GM12878 (cell line): ENCODE measurements at regions not wholly inside any gene's neighbourhood (a gene's known extent, or its start where the extent isn't known, plus 50 kb on each side); places are given as distances from the start of the nearest gene placed in this dataset.

ENCODE experiments used
- ATAC-seq: fragments of 200-7000 bp; cut with Tn5 transposase; 3 replicates; pipeline ENCODE4 v1.9.1; 2020; ENCODE audit warnings: mild to moderate bottlenecking, moderate library complexity
- BruUV-seq: library from RNA; stranded (reverse); fragments of 400-500 nt; replicated peaks from 2 replicates; lab custom pipeline; 2021; lab: Mats Ljungman, UMichigan
- CTCF ChIA-PET: fragments of 300-600 bp; sonication (Branson Sonifier 250); formaldehyde crosslinking; extraction: SDS; loops from one replicate; lab custom pipeline; 2021; ENCODE audit warnings: inconsistent platforms; lab: Yijun Ruan, JAX
- POLR2A ChIA-PET: fragments of 350-600 bp; formaldehyde crosslinking; extraction: SDS; loops from one replicate; lab custom pipeline; 2021; ENCODE audit warnings: inconsistent platforms; lab: Charles Lee
- RAD21 ChIA-PET: fragments of 300-600 bp; sonication (Branson Sonifier 250); formaldehyde crosslinking; loops from one replicate; lab custom pipeline; 2023; ENCODE audit warnings: antibody characterized with exemption; ENCODE audit not compliant: unreplicated experiment; lab: Charles Lee
- SMC1A ChIA-PET: fragments of 300-600 bp; sonication (Branson Sonifier 250); formaldehyde crosslinking; loops from one replicate; lab custom pipeline; 2023; ENCODE audit not compliant: unreplicated experiment, uncharacterized antibody; lab: Charles Lee
- DNase-seq: peaks from one replicate; pipeline ENCODE4 v3.0.0-alpha.2; 2011; ENCODE audit warnings: low read depth, low spot score
- FAIRE-seq: peaks from 3 replicates; lab custom pipeline; 2011; peaks lifted over from hg19 to GRCh38; lab: Jason Lieb, UNC
- H2AFZ ChIP-seq: 2 replicates; pipeline ENCODE4 v1.6.0; 2011; ENCODE audit warnings: low read depth, low read length, control low read depth; ENCODE audit not compliant: control insufficient read depth
- H3K27ac ChIP-seq: 2 replicates; pipeline ENCODE4 v1.5.1; 2011; ENCODE audit warnings: control low read depth; ENCODE audit not compliant: control insufficient read depth, insufficient read depth
- H3K27me3 ChIP-seq, 2 experiments: replicated peaks in 1 of 2; 2 replicates each; pipeline versions ENCODE4 v1.6.0 to v1.6.1; 2011; ENCODE audit warnings: low read length in 1 of 2; ENCODE audit not compliant: control insufficient read depth in 2 of 2, insufficient read depth in 2 of 2
- H3K36me3 ChIP-seq, 2 experiments: 2 replicates each; pipeline ENCODE4 v1.5.1; 2011; ENCODE audit warnings: low read length in 1 of 2; ENCODE audit not compliant: control insufficient read depth in 2 of 2, insufficient read depth in 2 of 2
- H3K4me1 ChIP-seq: 2 replicates; pipeline ENCODE4 v1.6.1; 2011; ENCODE audit warnings: mild to moderate bottlenecking, low read length, moderate library complexity, mixed read lengths; ENCODE audit not compliant: control insufficient read depth, insufficient read depth
- H3K4me2 ChIP-seq: 2 replicates; pipeline ENCODE4 v1.6.0; 2011; ENCODE audit warnings: control low read depth; ENCODE audit not compliant: control insufficient read depth, insufficient read depth
- H3K4me3 ChIP-seq: fragments of 200-600 bp; sonication (generic); 2 replicates; pipeline ENCODE4 v1.5.1; 2016
- H3K79me2 ChIP-seq: 2 replicates; pipeline ENCODE4 v1.6.0; 2011; ENCODE audit warnings: low read length; ENCODE audit not compliant: control insufficient read depth, insufficient read depth
- H3K9ac ChIP-seq: 2 replicates; pipeline ENCODE4 v1.8.0; 2011; ENCODE audit warnings: low read length, control low read depth, mixed read lengths; ENCODE audit not compliant: control insufficient read depth, insufficient read depth
- H3K9me3 ChIP-seq: replicated peaks from 3 replicates; pipeline ENCODE4 v1.5.1; 2011; ENCODE audit warnings: mild to moderate bottlenecking, low read length; ENCODE audit not compliant: control insufficient read depth, insufficient read depth
- H4K20me1 ChIP-seq: 2 replicates; pipeline ENCODE4 v1.6.0; 2011; ENCODE audit not compliant: control insufficient read depth, insufficient read depth
- NFYB ChIP-seq: IDR thresholded peaks from 2 replicates; pipeline ENCODE4 v1.6.1; 2011; ENCODE audit warnings: low read depth, mild to moderate bottlenecking, low read length, improper control_type of control experiment, moderate library complexity; ENCODE audit not compliant: insufficient read depth
- TCF7 ChIP-seq: IDR thresholded peaks from 2 replicates; pipeline ENCODE4 v1.6.1; 2014; ENCODE audit warnings: antibody characterized with exemption, borderline replicate concordance
- WGBS: methylation state at CpG from one replicate; pipeline ENCODE4 v1.1.6; 2016; ENCODE audit warnings: low lambda C conversion rate; ENCODE audit not compliant: insufficient replicate concordance, insufficient coverage; ENCODE audit errors: missing lambda C conversion rate; 5-methylcytosine and 5-hydroxymethylcytosine counted together
- in situ Hi-C: fragments of 300-500 bp; cut with MboI; formaldehyde crosslinking; loops from 9 replicates; pipeline ENCODE4 v1.14.3; 2018; ENCODE audit warnings: mixed read lengths
- intact Hi-C: fragments of 100-400 bp; cut with micrococcal nuclease; formaldehyde crosslinking; loops from one replicate; pipeline ENCODE4 v1.14.2; 2022; ENCODE audit not compliant: unreplicated experiment
- TF ChIP-seq, protein P1 (sequence below), 3 experiments: IDR thresholded peaks in 2 of 3; conservative IDR thresholded peaks in 1 of 3; 2 replicates each; pipeline ENCODE4 v1.5.1; 2011; ENCODE audit warnings: low read depth in 3 of 3, low read length in 3 of 3, mild to moderate bottlenecking in 3 of 3, control low read depth in 2 of 3, moderate library complexity in 2 of 3, inconsistent platforms in 1 of 3, mixed read lengths in 1 of 3; ENCODE audit not compliant: control insufficient read depth in 2 of 3, insufficient read depth in 1 of 3; ENCODE audit errors: extremely low read depth in 1 of 3
- TF ChIP-seq, protein P2 (sequence below): fragments of 450-650 bp; formaldehyde crosslinking; IDR thresholded peaks from 2 replicates; pipeline ENCODE4 v1.4.0; 2020; ENCODE audit warnings: mild to moderate bottlenecking, moderate library complexity
- TF ChIP-seq, protein P3 (sequence below): IDR thresholded peaks from 2 replicates; pipeline ENCODE4 v1.6.1; 2012; ENCODE audit warnings: improper control_type of control experiment, low read depth, low read length; ENCODE audit not compliant: insufficient replicate concordance

DNA sequence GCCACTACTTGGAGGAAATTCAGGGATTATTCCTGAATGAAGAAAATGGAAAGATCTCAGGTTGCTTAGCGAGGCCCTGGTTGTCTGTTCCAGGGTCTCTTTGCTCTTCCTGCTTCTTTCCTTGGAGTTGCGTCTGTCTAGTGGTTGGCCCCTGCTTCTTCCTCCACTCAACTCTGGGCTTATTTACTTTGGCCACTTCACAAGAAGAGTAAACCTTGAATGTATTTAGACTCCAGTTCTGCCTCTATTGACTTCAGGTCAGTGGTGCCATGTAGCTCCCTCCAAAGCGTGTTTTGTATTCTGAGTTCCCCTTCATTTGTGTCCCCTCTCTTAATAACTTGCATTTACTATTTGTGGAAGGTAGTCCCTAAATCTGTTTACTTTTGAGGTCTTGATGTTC lies 456.5 kb downstream of the UTRN start:
- Histone ChIP-seq H3K9ac (no peak overlapping the region), H3K27me3 (no peaks in the 10 kb centered on the region), H3K4me1 (no peaks in the 10 kb centered on the region), H3K4me3 (no peak overlapping the region), H4K20me1 (no peaks in the 10 kb centered on the region), H3K9me3 (no peaks in the 10 kb centered on the region), H3K27ac (no peak overlapping the region), H3K36me3 (no peaks in the 10 kb centered on the region), H2AFZ (no peak overlapping the region), H3K79me2 (no peaks in the 10 kb centered on the region), H3K4me2 (no peak overlapping the region)
- 99% methylated on average over 3 of the region's 3 CpGs for WGBS
- no TSS peak for BruUV-seq
- intact Hi-C loops: no loop called here
- FAIRE-seq (no peak), ATAC-seq (no peak), DNase-seq (no peak)
- SMC1A ChIA-PET: no interaction called here
- POLR2A ChIA-PET: no interaction called here
- CTCF ChIA-PET: no interaction called here
- RAD21 ChIA-PET: no interaction called here
- in situ Hi-C loops: no loop called here
- TF ChIP-seq, protein P1, sequence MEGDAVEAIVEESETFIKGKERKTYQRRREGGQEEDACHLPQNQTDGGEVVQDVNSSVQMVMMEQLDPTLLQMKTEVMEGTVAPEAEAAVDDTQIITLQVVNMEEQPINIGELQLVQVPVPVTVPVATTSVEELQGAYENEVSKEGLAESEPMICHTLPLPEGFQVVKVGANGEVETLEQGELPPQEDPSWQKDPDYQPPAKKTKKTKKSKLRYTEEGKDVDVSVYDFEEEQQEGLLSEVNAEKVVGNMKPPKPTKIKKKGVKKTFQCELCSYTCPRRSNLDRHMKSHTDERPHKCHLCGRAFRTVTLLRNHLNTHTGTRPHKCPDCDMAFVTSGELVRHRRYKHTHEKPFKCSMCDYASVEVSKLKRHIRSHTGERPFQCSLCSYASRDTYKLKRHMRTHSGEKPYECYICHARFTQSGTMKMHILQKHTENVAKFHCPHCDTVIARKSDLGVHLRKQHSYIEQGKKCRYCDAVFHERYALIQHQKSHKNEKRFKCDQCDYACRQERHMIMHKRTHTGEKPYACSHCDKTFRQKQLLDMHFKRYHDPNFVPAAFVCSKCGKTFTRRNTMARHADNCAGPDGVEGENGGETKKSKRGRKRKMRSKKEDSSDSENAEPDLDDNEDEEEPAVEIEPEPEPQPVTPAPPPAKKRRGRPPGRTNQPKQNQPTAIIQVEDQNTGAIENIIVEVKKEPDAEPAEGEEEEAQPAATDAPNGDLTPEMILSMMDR (IDR thresholded peaks at IDR 0.05 in 2 of 3, conservative IDR thresholded peaks at IDR 0.05 in 1 of 3; ENCODE audit: control insufficient read depth in 2 of 3, extremely low read depth in 1 of 3, insufficient read depth in 1 of 3, low read depth in 3 of 3, low read length in 3 of 3): no peak

DNA sequence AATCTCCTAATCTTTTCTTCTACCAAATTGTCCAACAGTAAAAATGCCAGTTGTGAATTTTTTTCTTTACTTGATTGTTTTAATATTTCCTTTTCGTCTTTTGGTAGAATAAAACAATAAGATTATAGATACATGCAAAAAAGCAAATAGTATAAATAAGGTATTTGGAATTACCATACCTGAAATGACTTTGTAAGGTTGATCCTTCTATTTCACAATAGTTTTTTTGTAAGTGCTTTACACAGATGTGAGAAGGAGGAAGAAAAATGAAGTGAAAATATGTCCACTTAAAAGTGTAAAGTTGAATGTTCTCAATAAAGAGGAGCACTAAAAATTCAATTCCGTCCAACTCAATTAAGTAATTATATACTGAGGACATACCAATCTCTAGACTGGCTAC lies 457.6 kb downstream of the UTRN start:
- DNase-seq: no peak
- Histone ChIP-seq H2AFZ (no peak overlapping the region), H3K9me3 (no peaks in the 10 kb centered on the region), H3K79me2 (no peaks in the 10 kb centered on the region), H3K9ac (no peak overlapping the region), H3K4me2 (no peak overlapping the region), H3K27ac (no peak overlapping the region), H3K4me3 (no peak overlapping the region), H3K4me1 (no peaks in the 10 kb centered on the region), H4K20me1 (no peaks in the 10 kb centered on the region), H3K27me3 (no peaks in the 10 kb centered on the region), H3K36me3 (no peaks in the 10 kb centered on the region)
- ChIA-PET POLR2A (interaction anchor here (0.6 kb wide), 1 partner anchor 470 kb away, joined by 5 read pairs; no protein-coding TSS in a partner anchor), SMC1A (interaction anchor here (1.3 kb wide), 1 partner anchor 28 kb away, joined by 4 read pairs; no protein-coding TSS in a partner anchor), CTCF (interaction anchor here (0.7 kb wide), 1 partner anchor 108 kb away, joined by 3 read pairs; no protein-coding TSS in a partner anchor), RAD21 (no interaction called here)
- in situ Hi-C loops: no loop called here
- FAIRE-seq: no peak
- intact Hi-C loops: no loop called here
- no peak for ATAC-seq
- no TSS peak for BruUV-seq
- 94% methylated on average over 2 of the region's 2 CpGs for WGBS
- TF ChIP-seq NFYB (no peak), TCF7 (no peak)
- TF ChIP-seq, protein P2, sequence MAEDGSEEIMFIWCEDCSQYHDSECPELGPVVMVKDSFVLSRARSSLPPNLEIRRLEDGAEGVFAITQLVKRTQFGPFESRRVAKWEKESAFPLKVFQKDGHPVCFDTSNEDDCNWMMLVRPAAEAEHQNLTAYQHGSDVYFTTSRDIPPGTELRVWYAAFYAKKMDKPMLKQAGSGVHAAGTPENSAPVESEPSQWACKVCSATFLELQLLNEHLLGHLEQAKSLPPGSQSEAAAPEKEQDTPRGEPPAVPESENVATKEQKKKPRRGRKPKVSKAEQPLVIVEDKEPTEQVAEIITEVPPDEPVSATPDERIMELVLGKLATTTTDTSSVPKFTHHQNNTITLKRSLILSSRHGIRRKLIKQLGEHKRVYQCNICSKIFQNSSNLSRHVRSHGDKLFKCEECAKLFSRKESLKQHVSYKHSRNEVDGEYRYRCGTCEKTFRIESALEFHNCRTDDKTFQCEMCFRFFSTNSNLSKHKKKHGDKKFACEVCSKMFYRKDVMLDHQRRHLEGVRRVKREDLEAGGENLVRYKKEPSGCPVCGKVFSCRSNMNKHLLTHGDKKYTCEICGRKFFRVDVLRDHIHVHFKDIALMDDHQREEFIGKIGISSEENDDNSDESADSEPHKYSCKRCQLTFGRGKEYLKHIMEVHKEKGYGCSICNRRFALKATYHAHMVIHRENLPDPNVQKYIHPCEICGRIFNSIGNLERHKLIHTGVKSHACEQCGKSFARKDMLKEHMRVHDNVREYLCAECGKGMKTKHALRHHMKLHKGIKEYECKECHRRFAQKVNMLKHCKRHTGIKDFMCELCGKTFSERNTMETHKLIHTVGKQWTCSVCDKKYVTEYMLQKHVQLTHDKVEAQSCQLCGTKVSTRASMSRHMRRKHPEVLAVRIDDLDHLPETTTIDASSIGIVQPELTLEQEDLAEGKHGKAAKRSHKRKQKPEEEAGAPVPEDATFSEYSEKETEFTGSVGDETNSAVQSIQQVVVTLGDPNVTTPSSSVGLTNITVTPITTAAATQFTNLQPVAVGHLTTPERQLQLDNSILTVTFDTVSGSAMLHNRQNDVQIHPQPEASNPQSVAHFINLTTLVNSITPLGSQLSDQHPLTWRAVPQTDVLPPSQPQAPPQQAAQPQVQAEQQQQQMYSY (CRISPR knock-in tag): no peak
- TF ChIP-seq, protein P3, sequence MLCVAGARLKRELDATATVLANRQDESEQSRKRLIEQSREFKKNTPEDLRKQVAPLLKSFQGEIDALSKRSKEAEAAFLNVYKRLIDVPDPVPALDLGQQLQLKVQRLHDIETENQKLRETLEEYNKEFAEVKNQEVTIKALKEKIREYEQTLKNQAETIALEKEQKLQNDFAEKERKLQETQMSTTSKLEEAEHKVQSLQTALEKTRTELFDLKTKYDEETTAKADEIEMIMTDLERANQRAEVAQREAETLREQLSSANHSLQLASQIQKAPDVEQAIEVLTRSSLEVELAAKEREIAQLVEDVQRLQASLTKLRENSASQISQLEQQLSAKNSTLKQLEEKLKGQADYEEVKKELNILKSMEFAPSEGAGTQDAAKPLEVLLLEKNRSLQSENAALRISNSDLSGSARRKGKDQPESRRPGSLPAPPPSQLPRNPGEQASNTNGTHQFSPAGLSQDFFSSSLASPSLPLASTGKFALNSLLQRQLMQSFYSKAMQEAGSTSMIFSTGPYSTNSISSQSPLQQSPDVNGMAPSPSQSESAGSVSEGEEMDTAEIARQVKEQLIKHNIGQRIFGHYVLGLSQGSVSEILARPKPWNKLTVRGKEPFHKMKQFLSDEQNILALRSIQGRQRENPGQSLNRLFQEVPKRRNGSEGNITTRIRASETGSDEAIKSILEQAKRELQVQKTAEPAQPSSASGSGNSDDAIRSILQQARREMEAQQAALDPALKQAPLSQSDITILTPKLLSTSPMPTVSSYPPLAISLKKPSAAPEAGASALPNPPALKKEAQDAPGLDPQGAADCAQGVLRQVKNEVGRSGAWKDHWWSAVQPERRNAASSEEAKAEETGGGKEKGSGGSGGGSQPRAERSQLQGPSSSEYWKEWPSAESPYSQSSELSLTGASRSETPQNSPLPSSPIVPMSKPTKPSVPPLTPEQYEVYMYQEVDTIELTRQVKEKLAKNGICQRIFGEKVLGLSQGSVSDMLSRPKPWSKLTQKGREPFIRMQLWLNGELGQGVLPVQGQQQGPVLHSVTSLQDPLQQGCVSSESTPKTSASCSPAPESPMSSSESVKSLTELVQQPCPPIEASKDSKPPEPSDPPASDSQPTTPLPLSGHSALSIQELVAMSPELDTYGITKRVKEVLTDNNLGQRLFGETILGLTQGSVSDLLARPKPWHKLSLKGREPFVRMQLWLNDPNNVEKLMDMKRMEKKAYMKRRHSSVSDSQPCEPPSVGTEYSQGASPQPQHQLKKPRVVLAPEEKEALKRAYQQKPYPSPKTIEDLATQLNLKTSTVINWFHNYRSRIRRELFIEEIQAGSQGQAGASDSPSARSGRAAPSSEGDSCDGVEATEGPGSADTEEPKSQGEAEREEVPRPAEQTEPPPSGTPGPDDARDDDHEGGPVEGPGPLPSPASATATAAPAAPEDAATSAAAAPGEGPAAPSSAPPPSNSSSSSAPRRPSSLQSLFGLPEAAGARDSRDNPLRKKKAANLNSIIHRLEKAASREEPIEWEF: no peak
